ENCODE measurements at regions not wholly inside any gene's neighbourhood (a gene's known extent, or its start where the extent isn't known, plus 50 kb on each side); places are given as distances from the start of the nearest gene placed in this dataset.

DNA sequence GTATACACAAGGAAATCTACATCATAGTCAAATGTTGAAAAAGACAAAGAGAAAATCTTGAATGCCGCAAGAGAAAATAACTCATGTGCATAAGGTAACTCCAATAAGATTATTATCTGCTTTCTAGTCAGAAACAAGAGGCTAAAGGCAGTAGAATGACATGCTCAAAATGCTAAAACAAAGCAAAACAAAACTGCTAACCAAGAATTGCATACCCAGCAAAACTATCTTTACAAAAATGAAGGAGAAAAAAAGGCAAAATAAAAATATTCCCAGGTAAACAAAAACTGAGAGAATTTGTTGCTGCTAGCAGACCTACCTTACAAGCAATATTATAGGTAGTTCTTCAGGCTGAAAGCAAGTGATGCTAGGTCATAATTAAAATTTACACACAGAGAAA lies 76.4 kb upstream of the TMEM158 start:
- TF ChIP-seq, protein P1, sequence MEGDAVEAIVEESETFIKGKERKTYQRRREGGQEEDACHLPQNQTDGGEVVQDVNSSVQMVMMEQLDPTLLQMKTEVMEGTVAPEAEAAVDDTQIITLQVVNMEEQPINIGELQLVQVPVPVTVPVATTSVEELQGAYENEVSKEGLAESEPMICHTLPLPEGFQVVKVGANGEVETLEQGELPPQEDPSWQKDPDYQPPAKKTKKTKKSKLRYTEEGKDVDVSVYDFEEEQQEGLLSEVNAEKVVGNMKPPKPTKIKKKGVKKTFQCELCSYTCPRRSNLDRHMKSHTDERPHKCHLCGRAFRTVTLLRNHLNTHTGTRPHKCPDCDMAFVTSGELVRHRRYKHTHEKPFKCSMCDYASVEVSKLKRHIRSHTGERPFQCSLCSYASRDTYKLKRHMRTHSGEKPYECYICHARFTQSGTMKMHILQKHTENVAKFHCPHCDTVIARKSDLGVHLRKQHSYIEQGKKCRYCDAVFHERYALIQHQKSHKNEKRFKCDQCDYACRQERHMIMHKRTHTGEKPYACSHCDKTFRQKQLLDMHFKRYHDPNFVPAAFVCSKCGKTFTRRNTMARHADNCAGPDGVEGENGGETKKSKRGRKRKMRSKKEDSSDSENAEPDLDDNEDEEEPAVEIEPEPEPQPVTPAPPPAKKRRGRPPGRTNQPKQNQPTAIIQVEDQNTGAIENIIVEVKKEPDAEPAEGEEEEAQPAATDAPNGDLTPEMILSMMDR (conservative IDR thresholded peaks at IDR 0.05; ENCODE audit: low read length), result no peak
- TF ChIP-seq EZH2phosphoT487 (IDR thresholded peaks at IDR 0.05; ENCODE audit: borderline replicate concordance), result no peak

Measured in Loucy (cell line).